Cardiac muscle cell (in vitro differentiated cells and primary cell): ENCODE measurements at regions not wholly inside any gene's neighbourhood (a gene's known extent, or its start where the extent isn't known, plus 50 kb on each side); places are given as distances from the start of the nearest gene placed in this dataset.

Source experiments
- DNase-seq, 2 donors: peaks; one replicate each; pipeline versions ENCODE4 v3.0.0 to v3.0.0-alpha.2; 2010 to 2017; ENCODE audit warnings: low read depth in 1 of 2, low spot score in 1 of 2
- H3K27ac ChIP-seq: fragments of 200-600 bp; sonication (generic); 2 replicates; pipeline ENCODE4 v1.5.1; 2016
- H3K27me3 ChIP-seq: fragments of 200-600 bp; sonication (generic); 2 replicates; pipeline ENCODE4 v1.6.0; 2016; ENCODE audit warnings: control low read depth
- H3K36me3 ChIP-seq: fragments of 200-600 bp; sonication (generic); 2 replicates; pipeline ENCODE4 v1.5.1; 2016; ENCODE audit warnings: control low read depth
- H3K4me1 ChIP-seq: fragments of 200-600 bp; sonication (generic); 2 replicates; pipeline ENCODE4 v1.8.1; 2017; ENCODE audit warnings: low read depth, mild to moderate bottlenecking, mixed run types
- H3K4me3 ChIP-seq: fragments of 200-600 bp; sonication (generic); 2 replicates; pipeline ENCODE4 v1.5.1; 2016; ENCODE audit warnings: mild to moderate bottlenecking
- H3K9me3 ChIP-seq: fragments of 200-600 bp; sonication (generic); 2 replicates; pipeline ENCODE4 v1.5.1; 2017; ENCODE audit warnings: low read depth, mild to moderate bottlenecking, control low read depth
- CTCF ChIP-seq: IDR thresholded peaks from 2 replicates; pipeline ENCODE4 v1.5.1; 2012; ENCODE audit warnings: low read depth, mild to moderate bottlenecking, low read length

- Histone ChIP-seq H3K27me3 (no peaks in the 10 kb centered on the region), H3K4me3 (no peak overlapping the region), H3K36me3 (no peaks in the 10 kb centered on the region), H3K27ac (no peak overlapping the region), H3K4me1 (no peaks in the 10 kb centered on the region), H3K9me3 (no peaks in the 10 kb centered on the region)
- no peak for TF ChIP-seq CTCF
- no peak for DNase-seq
Observed at GRCh38 chr3:80152692-80153091, 384.9 kb upstream of the ROBO1 start.

GRCh38 chr3:80142714-80143113, 374.9 kb upstream of the ROBO1 start:
- Histone ChIP-seq H3K9me3 (no peaks in the 10 kb centered on the region), H3K36me3 (no peaks in the 10 kb centered on the region), H3K27me3 (no peaks in the 10 kb centered on the region), H3K4me1 (no peaks in the 10 kb centered on the region), H3K4me3 (no peak overlapping the region), H3K27ac (no peak overlapping the region)
- no peak for DNase-seq
- TF ChIP-seq CTCF, result no peak

- no peak overlapping the region for H3K4me3 ChIP-seq
- DNase-seq, result no peak
- no peaks in the 10 kb centered on the region for H3K9me3 ChIP-seq
- no peak overlapping the region for H3K27ac ChIP-seq
- H3K36me3 ChIP-seq, result no peaks in the 10 kb centered on the region
- TF ChIP-seq CTCF, result no peak
- H3K4me1 ChIP-seq, result no peaks in the 10 kb centered on the region
- no peaks in the 10 kb centered on the region for H3K27me3 ChIP-seq
Observed at GRCh38 chr3:80141557-80141956, 373.8 kb upstream of the ROBO1 start.

GRCh38 chr3:80116281-80116680, 348.5 kb upstream of the ROBO1 start:
- H3K9me3 ChIP-seq, result no peaks in the 10 kb centered on the region
- H3K27me3 ChIP-seq, result no peaks in the 10 kb centered on the region
- TF ChIP-seq CTCF, result no peak
- no peaks in the 10 kb centered on the region for H3K4me1 ChIP-seq
- no peak overlapping the region for H3K4me3 ChIP-seq
- DNase-seq, result no peak
- no peak overlapping the region for H3K27ac ChIP-seq
- no peaks in the 10 kb centered on the region for H3K36me3 ChIP-seq

GRCh38 chr3:80114694-80115093, 346.9 kb upstream of the ROBO1 start:
- no peaks in the 10 kb centered on the region for H3K9me3 ChIP-seq
- H3K27me3 ChIP-seq, result no peaks in the 10 kb centered on the region
- TF ChIP-seq CTCF, result no peak
- H3K4me3 ChIP-seq, result no peak overlapping the region
- H3K27ac ChIP-seq, result no peak overlapping the region
- no peak for DNase-seq
- H3K36me3 ChIP-seq, result no peaks in the 10 kb centered on the region
- no peaks in the 10 kb centered on the region for H3K4me1 ChIP-seq

GRCh38 chr3:80113331-80113730, 345.5 kb upstream of the ROBO1 start:
- Histone ChIP-seq H3K27me3 (no peaks in the 10 kb centered on the region), H3K36me3 (no peaks in the 10 kb centered on the region), H3K9me3 (no peaks in the 10 kb centered on the region), H3K27ac (no peak overlapping the region), H3K4me3 (no peak overlapping the region), H3K4me1 (no peaks in the 10 kb centered on the region)
- TF ChIP-seq CTCF, result no peak
- DNase-seq, result no peak
